CD1c-positive myeloid dendritic cell (primary cell): ENCODE measurements at regions not wholly inside any gene's neighbourhood (a gene's known extent, or its start where the extent isn't known, plus 50 kb on each side); places are given as distances from the start of the nearest gene placed in this dataset.

Experiments
- DNase-seq: peaks from one replicate; pipeline ENCODE4 v3.0.0-alpha.2; 2016; ENCODE audit errors: extremely low spot score

DNA sequence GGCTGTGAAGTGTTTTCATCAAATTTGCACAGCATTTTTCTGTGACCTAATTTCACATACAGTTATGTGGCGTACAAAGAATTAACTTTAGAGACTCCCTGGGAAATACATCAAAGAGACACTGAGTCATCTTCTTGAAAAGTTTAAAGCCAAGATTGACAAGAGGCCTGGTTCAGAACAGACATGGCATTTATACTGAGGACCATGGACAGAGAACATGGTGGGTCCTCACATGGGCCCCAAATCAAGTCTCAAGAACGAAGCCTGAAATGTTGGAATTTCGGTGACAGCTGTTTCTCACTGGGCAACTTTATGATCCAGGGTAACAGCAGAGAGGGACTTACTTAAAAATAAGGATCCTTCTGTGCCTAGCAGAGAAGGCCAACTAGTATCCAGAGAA is 311.5 kb upstream of the KCNJ16 start:
- DNase-seq = no peak

DNA sequence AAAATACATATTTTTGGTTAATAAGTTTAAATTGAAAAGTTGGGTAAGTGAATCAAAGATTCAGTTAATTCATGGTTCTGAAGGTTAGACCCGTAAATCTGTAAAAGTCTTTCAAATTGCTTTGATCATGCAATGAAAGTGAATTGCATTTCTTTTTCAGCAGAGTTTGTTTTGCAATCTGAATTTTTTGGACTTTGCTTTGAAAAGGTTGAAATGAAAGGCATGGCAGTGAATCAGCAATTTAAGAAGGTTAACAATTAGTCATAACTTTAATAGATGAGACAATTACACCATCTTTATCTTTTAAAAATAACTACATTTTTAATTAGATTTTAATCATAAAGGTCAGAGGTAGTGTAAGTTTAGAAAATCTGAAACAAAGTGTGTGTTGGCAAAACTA is 310.9 kb upstream of the KCNJ16 start:
- no peak for DNase-seq

DNA sequence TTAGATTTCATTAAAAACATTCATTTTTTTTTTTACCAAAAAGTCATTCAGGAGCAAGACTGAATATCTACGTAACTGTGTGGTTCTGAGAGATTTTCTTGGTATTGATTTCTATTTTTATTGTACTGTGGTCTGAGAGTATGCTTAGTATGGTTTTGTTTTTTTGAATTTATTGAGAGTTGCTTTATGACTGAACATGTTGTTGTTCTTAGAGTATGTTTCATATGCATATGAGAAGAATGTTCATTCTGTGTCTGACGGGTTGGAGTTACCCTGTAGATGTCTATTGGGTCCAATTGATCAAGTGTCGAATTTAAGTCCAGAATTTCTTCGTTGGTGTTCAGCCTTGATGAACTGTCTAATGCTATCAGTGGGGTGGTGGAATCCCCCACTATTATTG is 306.0 kb upstream of the KCNJ16 start:
- no peak for DNase-seq

DNA sequence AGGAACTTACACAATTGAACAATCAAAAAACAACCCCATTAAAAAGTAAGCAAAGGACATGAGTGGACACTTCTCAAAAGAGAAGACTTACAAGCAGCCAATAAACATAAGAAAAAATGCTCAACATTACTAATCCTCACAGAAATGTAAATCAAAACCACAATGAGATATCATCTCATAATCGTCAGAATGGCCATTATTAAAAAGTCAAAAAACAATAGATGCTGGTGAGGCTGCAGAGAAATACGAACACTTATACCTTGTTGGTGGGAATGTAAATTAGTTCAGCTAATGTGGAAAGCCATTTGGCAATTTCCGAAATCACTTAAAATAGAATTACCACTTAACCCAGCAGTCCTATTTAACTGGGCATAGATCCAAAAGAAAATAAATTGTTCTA is 301.9 kb upstream of the KCNJ16 start:
- no peak for DNase-seq

DNA sequence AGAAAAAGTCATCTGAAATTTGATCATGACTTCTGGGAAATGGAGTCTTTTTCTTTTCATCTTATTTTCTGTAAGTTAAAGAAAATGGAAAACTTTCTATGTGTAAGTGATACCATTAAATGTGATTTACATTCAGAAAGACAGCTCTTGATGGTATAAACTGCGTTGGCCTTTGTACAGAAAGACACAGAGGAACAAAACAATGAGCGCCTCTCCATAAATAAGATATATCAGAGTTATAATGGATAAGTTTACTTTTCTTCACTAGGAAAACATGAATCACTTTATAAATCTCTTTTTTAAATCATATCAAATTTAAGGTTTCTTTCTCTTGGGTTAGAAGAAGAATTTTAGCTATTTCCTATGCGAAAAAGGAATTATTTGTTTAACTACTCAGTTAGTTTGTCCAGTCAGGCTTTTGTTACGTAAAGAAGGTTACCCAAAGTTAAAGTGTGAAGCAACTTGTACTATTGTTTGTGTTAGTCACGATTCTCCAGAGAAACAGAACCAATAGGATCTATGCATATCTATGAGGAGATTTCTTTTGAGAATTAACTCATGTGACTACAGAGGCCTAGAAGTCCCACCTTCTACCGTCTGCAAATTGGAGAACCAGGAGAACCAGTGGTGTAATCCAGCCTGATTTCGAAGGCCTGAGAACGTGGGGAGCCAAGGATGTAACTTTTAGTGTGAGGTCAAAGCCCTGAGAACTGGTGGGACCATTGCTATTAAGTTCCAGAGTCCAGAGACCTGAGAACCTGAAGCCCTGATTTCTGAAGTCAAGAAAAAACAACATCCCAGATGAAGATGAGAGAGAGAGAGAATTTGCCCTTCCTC is 295.4 kb upstream of the KCNJ16 start:
- DNase-seq = no peak

DNA sequence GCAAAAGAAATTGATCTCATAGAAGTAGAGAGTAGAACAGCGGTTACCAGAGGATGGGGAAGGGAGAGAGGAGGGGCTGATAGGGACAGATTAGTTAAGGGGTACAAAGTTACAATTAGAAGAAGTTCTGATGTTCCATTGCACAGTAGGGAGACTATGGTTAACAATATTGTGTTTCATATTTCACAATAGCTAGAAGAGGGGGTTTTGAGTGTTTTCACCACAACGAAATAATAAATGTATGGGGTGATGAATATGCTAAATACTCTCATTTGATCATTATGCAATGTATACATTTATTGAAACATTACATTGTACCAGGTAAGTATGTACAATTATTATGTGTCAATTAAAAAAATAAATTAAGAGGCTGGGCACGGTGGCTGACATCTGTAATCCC is 291.2 kb upstream of the KCNJ16 start:
- DNase-seq = no peak

DNA sequence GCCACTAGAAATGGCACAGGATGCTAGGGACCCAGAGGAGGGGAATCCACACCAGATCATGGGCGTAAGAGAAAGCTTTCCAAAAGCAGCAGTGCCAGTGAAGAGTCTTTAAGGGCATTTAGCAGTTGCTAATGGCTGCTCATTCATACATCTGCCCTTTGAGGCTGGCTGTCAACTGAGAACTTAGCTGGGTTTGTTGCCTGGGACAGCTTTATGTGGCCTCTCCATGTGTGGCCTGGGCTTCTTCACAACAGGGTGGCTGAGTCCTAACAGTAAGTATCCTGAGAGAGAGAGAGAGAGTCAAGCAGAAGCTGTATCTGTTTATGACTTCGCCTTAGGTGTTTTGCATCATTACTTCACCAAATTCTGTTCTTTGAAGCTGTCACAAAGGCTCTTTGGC is 286.1 kb upstream of the KCNJ16 start:
- DNase-seq = no peak

DNA sequence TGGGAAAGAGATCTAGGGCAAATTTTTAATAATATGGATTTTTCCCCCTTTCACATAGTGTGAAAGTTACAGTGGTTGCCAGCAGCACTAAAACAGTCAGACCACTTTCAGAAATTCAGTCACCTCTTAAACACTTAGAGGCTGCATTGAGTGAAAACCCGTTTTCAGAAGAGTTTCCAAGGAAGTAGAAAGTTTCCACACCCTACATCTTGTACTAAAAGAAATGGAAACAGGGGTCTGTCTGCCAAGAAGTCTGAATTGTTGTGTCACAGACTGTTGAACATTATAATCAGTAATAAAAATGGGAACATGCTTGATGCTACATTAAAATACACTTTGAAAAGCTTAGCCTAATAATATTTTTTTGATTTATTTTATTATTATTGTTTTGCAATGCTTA is 278.9 kb upstream of the KCNJ16 start:
- no peak for DNase-seq

DNA sequence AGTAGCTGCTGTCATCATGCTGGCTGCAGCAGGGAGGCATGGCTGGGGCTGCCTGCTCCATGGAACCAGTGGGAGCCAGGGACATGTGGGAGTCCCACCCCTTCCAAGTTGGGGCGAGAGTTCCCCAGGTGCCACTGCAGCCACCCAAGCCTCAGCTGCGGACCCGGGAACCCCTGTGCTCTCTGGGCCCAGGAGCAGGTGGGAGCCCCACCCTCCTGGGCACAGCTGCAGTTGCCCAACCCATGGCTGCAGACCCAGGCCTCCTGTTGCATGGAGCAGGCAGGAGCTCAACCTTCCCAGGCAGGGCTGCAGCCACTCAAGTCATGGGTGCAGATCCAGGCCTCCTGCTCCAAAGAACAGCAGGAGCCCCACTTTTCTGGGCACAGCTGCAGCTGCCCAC is 274.2 kb upstream of the KCNJ16 start:
- no peak for DNase-seq

DNA sequence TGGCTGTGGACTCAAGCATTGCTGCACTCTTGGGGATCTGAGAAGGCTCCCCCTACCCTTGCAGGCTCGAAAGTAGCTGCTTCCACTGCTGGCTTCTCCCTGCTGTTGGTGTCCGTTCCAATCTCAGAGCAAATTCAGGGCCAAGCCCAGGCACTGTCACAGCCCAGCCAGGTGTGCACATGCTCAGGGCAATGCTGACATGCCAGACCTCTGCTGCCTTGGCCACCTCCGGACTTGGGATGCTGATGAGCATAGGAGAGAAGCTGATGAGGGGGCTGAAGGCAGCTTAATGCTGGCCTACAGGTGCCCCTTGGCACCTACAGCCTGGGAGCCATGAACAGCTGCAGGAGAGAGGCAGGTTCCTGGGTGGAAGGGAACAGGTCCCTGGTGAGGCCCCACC is 273.7 kb upstream of the KCNJ16 start:
- no peak for DNase-seq

DNA sequence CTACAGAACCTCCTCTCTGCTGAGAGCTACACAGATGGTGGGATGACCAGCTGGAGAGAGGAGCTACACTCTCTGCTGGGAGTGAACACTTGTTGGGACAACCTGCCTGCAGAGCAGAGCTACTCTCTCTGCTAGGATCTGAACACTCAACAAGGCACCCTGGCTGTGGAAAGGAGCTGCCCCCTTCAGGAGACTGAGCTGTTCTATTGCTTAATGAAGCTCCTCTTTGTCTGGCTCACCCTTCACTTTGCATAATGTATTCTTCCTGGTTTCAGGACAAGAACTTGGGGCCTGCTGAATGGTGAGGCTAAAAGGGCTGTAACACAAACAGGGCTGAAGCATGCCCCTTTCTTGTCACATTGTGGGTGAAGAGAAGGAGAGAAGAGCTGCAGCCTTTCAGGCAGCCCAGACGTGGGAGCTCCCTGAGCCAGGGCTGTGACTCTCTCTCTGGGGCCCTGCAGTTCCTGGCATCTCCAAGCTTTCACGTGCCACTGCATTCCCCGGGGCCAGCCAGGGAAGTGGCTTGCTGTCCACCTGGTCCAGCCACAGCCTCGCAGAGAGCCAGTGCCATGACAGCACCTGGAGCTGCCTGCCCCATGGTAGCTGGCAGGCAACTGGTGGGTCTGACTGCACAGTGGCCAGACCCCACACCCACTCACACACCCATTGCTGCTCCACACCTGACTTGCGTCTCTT is 272.8 kb upstream of the KCNJ16 start:
- no peak for DNase-seq

DNA sequence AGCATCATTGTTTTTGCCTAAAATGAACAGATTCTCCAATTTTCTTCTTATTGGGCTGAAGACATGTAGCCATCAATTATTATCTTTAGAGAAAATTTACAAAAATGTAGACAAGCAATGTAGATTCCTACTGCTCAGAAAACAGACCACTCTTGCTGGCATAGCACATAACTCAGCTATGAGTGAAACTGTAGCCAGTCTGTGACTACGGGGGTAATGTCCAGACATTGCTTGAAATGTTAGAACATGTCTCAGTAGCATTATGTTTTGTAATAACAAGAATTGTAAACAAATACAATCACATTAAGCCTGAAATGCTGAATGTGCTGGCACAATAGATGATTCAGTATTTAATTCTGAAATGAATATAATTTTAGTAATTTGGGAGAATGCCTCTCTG is 265.7 kb upstream of the KCNJ16 start:
- DNase-seq = no peak

DNA sequence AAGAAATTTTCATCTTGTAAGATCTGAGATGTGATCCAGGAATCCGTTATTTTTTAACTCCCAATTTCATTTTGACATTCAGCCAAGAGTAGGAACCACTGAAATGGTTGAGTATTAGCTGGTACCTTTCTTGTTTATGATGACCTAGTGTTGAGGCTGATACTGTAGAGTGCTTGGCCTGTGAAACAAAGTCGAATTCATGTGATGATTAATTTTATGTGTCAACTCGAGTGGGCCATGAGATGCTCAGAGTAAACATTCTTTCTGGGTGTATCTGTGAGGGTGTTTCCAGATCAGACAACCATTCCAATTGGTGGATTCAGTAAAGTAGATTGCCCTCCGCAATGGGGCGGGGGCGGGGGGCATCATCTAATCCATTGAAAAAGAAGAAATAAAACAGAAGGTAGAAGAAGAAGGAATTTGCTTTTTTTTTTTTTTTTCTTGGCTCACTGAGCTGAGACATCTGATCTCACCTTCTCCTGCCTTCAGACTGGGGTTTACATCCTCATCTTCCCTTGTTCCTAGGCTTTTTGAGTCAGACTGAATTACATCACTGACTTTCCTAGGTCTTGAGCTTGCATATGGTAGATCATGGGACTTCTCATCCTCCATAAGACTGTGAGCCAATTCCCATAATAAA is 264.6 kb upstream of the KCNJ16 start:
- DNase-seq = no peak

DNA sequence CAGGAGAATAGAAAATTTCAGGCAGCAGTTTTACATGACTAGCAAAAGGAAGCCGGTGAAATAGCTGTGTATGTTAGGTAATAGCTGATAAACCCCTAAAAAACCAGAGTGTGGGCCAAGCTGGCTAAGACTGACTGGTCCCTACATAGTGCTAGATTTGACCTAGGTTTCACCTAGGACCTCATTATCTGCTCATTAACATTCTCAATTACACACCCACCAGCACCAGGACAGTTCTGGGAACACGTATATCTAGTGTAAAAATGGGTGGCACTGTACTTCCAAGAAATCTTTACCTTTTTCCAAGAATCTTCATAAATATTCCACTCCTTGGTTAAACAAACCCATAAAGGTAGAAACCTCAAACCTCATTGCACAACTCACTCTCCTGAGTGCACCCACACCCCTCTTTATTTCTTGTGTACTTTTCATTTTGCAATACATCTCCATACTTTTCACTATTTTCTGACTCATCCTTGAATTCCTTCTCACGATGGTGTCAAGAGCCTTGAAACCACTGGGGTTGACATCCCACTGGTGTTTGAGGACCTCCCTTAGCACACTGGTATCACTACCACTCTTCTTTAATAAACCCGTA is 262.7 kb upstream of the KCNJ16 start:
- DNase-seq = no peak

DNA sequence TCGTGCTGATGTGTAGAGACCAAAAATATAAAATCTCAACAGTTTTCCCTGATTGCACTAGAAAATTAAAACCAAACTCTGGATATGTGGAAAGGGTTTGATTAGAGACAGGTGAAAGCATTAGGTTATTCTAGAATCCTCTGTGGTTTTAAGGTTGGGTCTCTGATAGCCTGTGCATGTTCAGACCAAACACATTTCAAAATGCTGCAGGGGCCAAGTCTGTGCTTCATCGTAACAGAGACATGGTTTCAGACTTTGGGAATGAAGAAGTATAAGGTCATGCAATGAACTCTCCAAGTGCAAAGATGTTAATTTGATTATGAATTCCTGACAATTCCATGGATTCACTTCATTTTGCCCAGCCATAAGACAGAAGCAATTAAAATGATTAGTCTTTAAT is 261.0 kb upstream of the KCNJ16 start:
- no peak for DNase-seq

DNA sequence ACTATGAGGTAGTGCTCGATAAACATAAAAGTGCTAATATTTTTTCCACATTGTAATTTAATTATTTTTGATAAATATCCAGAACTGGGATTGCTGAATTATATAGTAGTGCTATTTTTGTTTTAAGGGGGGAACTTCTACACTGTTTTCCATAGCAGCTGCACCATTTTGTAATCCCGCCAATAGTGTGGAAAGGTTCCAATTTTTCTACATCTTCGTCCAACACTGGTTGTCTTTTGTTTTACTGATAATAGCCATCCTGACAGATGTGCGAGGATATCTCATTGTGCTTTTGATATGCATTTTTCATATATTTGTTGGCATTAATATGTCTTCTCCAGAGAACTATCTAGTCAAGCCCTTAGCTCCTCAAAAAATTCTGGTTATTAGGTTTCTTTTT is 259.6 kb upstream of the KCNJ16 start:
- DNase-seq = no peak

DNA sequence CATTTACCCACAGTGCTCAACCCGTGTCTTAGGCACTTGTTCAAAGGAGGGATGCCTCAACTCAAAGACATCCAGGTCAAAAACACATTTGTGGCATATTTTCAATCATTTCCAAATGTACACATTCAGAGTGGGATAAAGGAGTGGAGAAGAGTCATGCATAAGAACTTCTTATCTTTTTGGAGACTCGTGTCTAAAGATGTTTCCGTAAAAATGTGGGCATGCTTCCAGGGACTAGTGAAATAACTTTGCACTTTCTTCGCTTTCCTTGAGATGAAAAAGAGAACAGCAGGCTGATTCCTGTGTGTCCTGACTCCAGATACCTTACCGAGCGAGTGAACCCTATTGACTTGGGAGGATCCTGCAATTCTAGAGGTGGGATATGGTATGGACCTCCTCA is 256.6 kb upstream of the KCNJ16 start:
- no peak for DNase-seq

DNA sequence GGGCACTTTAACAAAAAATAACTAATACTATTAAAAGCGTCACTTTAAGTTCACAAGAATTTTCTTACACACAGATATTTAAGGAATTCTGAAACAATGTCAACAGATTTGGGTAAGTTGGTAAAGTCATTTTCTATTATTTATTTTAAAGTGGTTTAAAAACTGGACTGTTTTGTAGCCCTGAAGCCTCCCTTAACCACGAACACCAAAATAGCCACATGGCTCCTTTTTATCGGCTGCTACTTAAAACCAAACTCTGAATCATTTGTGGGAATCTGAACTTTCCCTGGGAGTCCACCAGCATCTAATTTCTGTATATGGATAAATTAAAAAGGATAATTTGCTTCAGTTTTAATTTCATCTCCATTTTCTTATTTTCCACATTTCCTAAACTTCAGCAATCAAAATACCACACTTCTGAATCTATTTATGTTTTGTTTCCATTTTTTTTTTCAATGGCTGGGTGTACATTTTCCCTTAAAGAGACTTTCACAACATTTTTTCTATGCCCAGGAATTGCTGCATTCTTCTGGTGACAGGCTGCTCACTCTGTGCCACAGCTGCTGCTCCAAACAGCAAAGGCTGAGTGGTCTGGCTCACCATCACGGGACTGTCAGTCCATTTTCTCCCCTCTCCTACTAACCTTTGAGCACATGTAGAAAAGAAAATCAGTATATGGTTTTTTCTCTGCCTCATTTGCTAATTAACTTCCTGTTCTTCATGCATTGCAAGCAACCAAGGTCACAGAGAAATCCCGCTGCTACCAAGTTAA is 255.5 kb upstream of the KCNJ16 start:
- no peak for DNase-seq

DNA sequence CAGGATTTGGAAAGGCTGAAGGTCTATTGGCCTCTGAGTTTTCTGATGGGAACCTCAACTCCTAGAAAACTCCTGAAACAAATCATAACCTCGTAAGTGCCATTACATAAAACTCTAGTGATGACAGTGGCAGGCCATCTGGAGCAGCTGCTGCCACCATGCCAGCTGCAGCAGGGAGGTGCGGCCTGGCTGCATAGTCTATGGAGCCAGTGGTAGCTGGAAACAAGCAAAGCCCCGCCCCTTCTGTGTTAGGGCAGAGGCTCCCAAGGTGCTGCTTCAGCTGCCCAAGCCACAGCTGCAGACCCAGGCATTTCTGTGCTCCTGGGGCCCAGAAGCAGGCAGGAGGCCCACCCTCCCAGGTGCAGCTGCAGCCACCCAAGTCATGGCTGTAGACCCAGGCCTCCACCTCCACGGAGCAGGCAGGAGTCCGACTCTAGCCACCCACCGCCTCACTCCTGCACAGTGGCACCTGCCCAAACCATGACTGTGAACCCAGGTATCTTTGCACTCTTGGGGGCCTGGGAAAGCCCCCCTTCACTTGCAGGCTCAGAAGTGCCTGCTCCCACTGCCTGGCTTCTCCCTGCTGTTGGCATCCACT is 254.1 kb upstream of the KCNJ16 start:
- no peak for DNase-seq

DNA sequence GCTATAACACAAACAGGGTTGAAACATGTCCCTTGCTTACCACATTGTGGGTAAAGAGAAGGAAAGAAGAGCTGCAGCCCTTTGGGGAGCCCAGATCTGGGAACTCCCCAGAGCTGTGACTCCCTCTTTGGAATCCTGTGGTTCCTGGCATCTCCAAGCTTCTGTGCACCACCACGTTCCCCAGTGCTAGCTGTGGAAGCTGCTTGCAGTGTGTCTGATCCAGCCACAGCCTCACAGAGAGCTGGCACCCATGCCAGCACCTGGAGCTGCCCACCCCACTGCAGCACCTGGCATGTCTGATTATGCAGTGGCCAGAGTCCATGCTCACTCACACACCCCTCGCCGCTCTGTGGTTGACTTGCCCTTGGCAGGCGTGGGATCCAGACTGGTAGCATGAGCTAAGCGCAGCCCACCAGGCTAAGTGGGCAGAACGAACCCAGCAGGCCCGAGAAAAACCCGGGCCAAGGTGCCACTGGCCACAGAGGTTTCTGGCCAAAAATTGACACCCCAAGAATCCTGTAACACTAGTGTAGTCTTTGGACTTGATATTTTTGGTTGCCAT is 252.6 kb upstream of the KCNJ16 start:
- no peak for DNase-seq

DNA sequence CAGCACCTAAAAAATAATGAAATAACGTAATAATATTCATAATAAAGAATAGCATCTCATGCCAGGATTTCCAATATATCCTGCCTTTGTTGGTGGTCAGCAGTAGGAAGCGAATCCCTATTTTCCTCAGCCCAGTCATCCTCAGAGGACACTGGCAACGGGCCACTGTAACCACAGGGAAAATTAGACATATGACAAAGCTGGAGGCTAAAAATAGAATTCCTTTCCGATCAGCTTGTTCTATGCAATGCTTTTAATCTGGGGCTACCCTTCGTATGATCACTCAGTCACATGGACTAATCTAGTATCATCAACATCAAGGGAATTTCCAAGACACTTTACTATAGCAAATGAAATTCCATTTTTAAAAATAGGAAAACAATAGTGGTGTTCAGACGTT is 246.9 kb upstream of the KCNJ16 start:
- no peak for DNase-seq
